ENCODE measurements at regions not wholly inside any gene's neighbourhood (a gene's known extent, or its start where the extent isn't known, plus 50 kb on each side); places are given as distances from the start of the nearest gene placed in this dataset.

DNA sequence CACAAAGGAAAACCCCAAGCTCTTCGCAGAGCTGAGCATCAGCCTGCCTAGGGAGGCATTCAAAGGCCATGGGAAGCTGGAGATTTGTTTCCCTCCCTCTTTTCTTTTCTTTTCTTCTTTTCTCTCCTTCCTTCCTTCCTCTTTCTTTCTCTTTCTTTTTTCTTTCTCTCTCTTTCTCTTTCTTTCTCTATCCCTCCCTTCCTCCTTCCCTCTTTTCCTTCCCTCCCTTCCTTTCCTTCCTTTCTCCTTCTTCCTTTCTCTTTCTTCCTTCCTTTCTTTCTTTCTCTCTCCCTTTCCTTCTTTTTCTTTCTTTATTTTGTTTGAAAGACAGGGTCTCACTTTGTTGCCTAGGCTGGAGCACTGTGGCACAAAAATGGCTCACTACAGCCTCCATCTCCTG, 168.4 kb upstream of the ARL4C start:
- TF ChIP-seq, protein P1, sequence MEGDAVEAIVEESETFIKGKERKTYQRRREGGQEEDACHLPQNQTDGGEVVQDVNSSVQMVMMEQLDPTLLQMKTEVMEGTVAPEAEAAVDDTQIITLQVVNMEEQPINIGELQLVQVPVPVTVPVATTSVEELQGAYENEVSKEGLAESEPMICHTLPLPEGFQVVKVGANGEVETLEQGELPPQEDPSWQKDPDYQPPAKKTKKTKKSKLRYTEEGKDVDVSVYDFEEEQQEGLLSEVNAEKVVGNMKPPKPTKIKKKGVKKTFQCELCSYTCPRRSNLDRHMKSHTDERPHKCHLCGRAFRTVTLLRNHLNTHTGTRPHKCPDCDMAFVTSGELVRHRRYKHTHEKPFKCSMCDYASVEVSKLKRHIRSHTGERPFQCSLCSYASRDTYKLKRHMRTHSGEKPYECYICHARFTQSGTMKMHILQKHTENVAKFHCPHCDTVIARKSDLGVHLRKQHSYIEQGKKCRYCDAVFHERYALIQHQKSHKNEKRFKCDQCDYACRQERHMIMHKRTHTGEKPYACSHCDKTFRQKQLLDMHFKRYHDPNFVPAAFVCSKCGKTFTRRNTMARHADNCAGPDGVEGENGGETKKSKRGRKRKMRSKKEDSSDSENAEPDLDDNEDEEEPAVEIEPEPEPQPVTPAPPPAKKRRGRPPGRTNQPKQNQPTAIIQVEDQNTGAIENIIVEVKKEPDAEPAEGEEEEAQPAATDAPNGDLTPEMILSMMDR (conservative IDR thresholded peaks at IDR 0.05; ENCODE audit: low read length) = no peak
- TF ChIP-seq EZH2phosphoT487 (IDR thresholded peaks at IDR 0.05; ENCODE audit: borderline replicate concordance) = no peak

All from Loucy (cell line).